ENCODE measurements at regions not wholly inside any gene's neighbourhood (a gene's known extent, or its start where the extent isn't known, plus 50 kb on each side); places are given as distances from the start of the nearest gene placed in this dataset.

GRCh38 chr6:167660944-167661551 lies 165.7 kb upstream of the AFDN start:
- TF ChIP-seq CTCF (IDR thresholded peaks at IDR 0.05; ENCODE audit: poor library complexity, severe bottlenecking) (no peak), TAF1 (IDR thresholded peaks at IDR 0.05; ENCODE audit: low read depth) (no peak), RAD21 (conservative IDR thresholded peaks at IDR 0.05) (no peak), MXI1 (conservative IDR thresholded peaks at IDR 0.05; ENCODE audit: poor library complexity, severe bottlenecking) (no peak), SMC3 (conservative IDR thresholded peaks at IDR 0.05; ENCODE audit: poor library complexity) (no peak), POLR2AphosphoS5 (IDR thresholded peaks at IDR 0.05) (no peak), EZH2 (IDR thresholded peaks at IDR 0.05; ENCODE audit: borderline replicate concordance, insufficient read depth, low read length, poor library complexity, severe bottlenecking) (no peak), EP300 (conservative IDR thresholded peaks at IDR 0.05; ENCODE audit: poor library complexity, severe bottlenecking) (no peak)
- TF ChIP-seq, protein P1, sequence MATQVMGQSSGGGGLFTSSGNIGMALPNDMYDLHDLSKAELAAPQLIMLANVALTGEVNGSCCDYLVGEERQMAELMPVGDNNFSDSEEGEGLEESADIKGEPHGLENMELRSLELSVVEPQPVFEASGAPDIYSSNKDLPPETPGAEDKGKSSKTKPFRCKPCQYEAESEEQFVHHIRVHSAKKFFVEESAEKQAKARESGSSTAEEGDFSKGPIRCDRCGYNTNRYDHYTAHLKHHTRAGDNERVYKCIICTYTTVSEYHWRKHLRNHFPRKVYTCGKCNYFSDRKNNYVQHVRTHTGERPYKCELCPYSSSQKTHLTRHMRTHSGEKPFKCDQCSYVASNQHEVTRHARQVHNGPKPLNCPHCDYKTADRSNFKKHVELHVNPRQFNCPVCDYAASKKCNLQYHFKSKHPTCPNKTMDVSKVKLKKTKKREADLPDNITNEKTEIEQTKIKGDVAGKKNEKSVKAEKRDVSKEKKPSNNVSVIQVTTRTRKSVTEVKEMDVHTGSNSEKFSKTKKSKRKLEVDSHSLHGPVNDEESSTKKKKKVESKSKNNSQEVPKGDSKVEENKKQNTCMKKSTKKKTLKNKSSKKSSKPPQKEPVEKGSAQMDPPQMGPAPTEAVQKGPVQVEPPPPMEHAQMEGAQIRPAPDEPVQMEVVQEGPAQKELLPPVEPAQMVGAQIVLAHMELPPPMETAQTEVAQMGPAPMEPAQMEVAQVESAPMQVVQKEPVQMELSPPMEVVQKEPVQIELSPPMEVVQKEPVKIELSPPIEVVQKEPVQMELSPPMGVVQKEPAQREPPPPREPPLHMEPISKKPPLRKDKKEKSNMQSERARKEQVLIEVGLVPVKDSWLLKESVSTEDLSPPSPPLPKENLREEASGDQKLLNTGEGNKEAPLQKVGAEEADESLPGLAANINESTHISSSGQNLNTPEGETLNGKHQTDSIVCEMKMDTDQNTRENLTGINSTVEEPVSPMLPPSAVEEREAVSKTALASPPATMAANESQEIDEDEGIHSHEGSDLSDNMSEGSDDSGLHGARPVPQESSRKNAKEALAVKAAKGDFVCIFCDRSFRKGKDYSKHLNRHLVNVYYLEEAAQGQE (IDR thresholded peaks at IDR 0.05; ENCODE audit: borderline replicate concordance): no peak
- no peak overlapping the region for H3K4me2 ChIP-seq (ENCODE audit: low read length)
- no peaks in the 10 kb centered on the region for H3K9me3 ChIP-seq (ENCODE audit: low read length)
- H3K36me3 ChIP-seq (ENCODE audit: insufficient read depth, low read length): no peaks in the 10 kb centered on the region
- no peak overlapping the region for H3K9ac ChIP-seq (ENCODE audit: low read length)
- no peaks in the 10 kb centered on the region for H3K9me2 ChIP-seq (ENCODE audit: insufficient read depth, low read length)
- no peaks in the 10 kb centered on the region for H3F3A ChIP-seq (ENCODE audit: insufficient read depth, low read length, poor library complexity, severe bottlenecking)
- no peaks in the 10 kb centered on the region for H3K79me2 ChIP-seq (replicated peaks; ENCODE audit: insufficient read depth, low read length)
- H3K4me3 ChIP-seq (ENCODE audit: low read length): no peak overlapping the region
- no peak overlapping the region for H2AFZ ChIP-seq (ENCODE audit: low read depth, low read length)
- no peak overlapping the region for H3K27ac ChIP-seq (ENCODE audit: low read length)
- H3K27me3 ChIP-seq (ENCODE audit: insufficient read depth, low read depth, low read length): no peaks in the 10 kb centered on the region
- no peaks in the 10 kb centered on the region for H4K20me1 ChIP-seq (ENCODE audit: insufficient read depth)

GRCh38 chr6:167661552-167662044 lies 165.1 kb upstream of the AFDN start:
- Histone ChIP-seq H2AFZ (ENCODE audit: low read depth, low read length) (no peak overlapping the region), H4K20me1 (ENCODE audit: insufficient read depth) (no peaks in the 10 kb centered on the region), H3K79me2 (replicated peaks; ENCODE audit: insufficient read depth, low read length) (no peaks in the 10 kb centered on the region), H3K27me3 (ENCODE audit: insufficient read depth, low read depth, low read length) (no peaks in the 10 kb centered on the region), H3K9me2 (ENCODE audit: insufficient read depth, low read length) (no peaks in the 10 kb centered on the region), H3K9me3 (ENCODE audit: low read length) (no peaks in the 10 kb centered on the region), H3K27ac (ENCODE audit: low read length) (no peak overlapping the region), H3K4me3 (ENCODE audit: low read length) (no peak overlapping the region), H3K36me3 (ENCODE audit: insufficient read depth, low read length) (no peaks in the 10 kb centered on the region), H3K9ac (ENCODE audit: low read length) (no peak overlapping the region), H3F3A (ENCODE audit: insufficient read depth, low read length, poor library complexity, severe bottlenecking) (no peaks in the 10 kb centered on the region), H3K4me2 (ENCODE audit: low read length) (no peak overlapping the region)
- TF ChIP-seq CTCF (IDR thresholded peaks at IDR 0.05; ENCODE audit: poor library complexity, severe bottlenecking): no peak
- TF ChIP-seq, protein P1 (IDR thresholded peaks at IDR 0.05; ENCODE audit: borderline replicate concordance): no peak
- no peak for TF ChIP-seq EP300 (conservative IDR thresholded peaks at IDR 0.05; ENCODE audit: poor library complexity, severe bottlenecking)
- TF ChIP-seq EZH2 (IDR thresholded peaks at IDR 0.05; ENCODE audit: borderline replicate concordance, insufficient read depth, low read length, poor library complexity, severe bottlenecking): no peak
- no peak for TF ChIP-seq TAF1 (IDR thresholded peaks at IDR 0.05; ENCODE audit: low read depth)
- no peak for TF ChIP-seq MXI1 (conservative IDR thresholded peaks at IDR 0.05; ENCODE audit: poor library complexity, severe bottlenecking)
